HG02588 (cell line): ENCODE measurements at regions not wholly inside any gene's neighbourhood (a gene's known extent, or its start where the extent isn't known, plus 50 kb on each side); places are given as distances from the start of the nearest gene placed in this dataset.
"Not testable (repeated sequence)": the region's sequence is repeated elsewhere in the genome, so short reads cannot be mapped to it uniquely, and the experiment has no call there.

Source experiments
- ATAC-seq: cut with Tn5 transposase; IDR thresholded peaks from one replicate; pipeline ENCODE4 v1.9.1; 2021; ENCODE audit warnings: mild to moderate bottlenecking, moderate library complexity; ENCODE audit not compliant: unreplicated experiment

DNA sequence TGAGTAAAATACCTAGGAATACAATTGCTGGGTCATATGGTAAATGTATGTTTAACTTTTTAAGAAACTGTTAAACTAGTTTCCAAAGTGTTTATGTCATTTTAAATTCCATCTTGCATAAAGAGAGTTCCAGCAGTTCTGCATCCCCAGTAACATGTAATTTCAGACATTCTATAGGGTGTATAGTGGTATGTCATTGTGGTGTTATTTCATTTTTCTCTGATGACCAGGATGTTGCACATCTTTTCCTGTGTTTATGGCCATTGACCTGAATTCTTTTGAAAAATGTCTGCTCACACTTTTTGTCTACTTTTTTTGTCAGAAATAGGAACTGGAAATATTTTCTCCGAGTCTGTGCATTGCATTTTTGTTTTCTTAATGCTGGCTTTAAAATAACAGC is 128.9 kb downstream of the TMEM200A start:
- no peak for ATAC-seq

DNA sequence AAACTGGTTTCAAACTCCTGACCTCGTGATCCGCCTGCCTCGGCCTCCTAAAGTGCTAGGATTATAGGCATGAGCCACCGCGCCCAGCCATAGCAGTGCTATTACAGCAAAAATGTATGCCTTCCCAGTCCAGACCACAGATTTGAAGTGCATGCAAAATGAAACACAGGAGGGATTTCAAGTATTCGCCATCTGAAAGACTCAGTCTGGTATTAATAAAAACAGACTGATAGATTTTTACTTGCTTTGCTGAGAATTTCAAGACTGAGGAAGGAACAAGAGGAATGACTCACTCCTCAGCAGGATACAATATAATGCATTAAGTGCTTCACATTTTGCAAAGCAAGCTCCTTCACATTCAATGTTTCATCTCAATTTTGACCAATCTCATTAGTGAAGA is 134.9 kb downstream of the TMEM200A start:
- no peak for ATAC-seq

DNA sequence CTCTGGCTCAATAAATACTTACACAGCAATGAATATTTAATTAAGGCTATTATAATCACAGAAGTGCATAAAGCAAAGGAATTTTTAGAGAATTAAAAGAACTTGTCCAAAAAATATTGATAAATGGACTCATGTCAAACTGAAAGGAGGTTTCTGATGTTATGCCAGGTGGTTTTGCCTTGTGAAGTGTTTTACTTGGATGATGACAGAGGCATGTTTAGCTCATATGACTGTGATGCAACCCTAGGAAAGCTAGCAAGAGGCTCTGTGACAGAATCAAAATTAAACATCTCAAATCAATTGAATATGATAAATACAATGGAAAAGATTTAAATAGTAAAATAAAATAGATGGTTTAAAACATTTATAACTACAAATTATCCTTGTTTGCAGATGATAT is 137.3 kb downstream of the TMEM200A start:
- ATAC-seq: no peak

DNA sequence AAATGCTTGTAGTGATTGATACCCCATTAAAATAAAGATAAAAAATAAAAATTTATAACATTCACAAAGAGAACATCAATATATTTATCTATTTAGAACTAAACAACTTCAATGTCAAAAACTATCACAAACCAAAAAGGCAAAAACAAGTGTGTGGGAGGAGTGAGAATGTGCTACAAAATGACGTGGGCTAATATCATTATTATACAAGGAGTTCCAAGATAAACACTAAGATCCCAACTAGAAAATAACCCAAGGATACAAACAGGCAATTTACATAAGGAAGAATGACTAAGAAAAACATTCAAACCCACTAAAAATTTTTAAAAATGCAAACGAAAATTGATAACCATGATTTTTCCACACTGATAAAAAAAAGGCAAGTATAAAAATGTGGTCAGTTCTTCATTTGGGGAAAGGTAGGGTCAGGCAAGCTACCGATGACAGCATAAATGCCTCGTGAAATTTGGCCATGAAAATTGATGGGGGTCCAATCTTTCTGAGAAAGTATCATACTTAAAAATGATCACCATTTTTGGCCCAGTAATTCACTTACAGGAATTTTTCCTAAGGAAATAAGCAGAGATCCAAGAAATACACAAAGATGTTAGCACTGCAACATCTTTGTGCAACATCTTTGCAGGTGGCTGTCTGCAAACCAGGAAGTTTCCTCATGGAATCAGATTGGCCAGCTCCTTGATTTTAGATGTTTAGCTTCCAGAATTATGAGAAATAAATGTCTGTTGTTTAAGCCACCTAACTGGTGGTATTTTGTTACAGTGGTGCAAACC is 140.2 kb downstream of the TMEM200A start:
- no peak for ATAC-seq

DNA sequence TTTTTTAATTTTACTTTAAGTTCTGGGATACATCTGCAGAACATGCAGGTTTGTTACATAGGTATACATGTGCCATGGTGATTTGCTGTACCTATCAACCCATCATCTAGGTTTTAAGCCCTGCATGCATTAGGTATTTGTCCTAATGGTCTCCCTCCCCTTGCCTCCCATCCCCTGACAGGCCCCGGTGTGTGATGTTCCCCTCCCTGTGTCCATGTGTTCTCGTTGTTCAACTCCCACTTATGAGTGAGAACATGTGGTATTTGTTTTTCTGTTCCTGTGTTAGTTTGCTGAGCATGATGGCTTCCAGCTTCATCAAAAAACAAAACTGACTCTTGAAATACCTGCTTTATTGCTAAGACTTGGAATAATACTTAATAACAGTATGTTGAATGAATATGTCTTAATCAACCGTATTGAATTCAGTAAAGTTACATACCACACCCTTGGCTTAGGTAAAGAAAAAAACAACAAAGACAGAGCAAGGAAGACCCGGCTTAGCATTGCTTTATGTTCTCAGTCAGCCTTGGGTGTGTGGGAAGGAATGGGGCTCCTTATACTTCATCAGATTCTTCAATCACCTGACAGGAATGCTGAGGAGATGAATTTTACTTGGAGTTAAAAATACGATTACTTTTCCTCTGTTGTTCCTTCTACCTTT is 141.3 kb downstream of the TMEM200A start:
- not testable (repeated sequence) for ATAC-seq

DNA sequence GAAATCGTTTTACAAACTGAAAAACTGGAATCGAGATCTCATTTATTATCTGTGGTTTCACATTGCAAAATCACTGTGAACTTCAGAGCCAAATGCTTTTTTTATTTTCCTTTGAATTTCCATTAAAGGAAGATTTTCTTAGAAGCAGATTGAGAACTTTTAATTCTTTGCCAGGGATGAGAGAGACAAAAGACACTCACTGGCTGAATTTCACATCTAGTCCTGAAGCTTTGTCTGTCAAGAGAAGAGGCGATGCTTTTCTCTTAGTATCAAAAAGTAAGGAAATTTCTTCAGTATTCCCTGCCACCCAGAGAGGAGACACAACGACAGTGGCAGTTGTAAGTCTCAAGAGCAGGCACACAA is 141.8 kb downstream of the TMEM200A start:
- ATAC-seq: no peak

DNA sequence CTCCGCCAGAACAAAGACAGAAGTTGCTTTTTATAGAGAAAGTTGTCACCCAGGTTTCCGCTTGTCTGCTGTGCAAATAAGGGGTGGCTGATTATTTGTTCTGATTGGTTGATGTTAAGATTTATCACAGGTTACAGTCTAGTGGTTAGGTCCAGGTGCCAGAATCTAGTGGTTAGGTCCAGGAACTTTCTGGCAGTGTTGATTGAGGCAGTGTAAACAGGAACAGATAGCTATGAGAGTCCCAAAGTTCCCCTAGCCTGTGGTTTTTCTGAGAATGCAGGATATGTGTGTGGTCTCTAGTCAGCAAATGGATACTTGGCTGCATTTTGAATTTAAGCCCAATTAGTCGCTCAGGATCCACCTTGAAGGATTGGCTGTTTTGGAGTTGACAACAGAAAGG is 148.0 kb downstream of the TMEM200A start:
- no peak for ATAC-seq

DNA sequence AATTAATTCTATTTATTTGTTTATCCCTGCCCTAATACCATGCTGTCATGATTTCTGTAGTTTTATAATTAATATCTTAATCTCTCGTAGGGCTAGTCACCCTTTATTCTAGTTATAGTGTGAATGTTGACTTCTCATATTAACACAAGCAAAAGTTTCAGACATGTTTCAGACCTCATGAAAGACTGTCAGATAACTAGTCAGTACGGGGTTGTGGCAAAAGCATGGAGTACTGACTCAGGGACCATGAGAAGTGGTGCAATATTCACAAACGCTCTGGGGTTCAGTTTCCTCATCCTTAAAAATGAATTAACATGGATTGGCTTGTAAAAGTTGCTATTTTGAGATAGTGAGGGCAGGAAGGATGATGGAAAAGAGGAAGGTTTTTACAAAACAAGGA is 148.9 kb downstream of the TMEM200A start:
- no peak for ATAC-seq

DNA sequence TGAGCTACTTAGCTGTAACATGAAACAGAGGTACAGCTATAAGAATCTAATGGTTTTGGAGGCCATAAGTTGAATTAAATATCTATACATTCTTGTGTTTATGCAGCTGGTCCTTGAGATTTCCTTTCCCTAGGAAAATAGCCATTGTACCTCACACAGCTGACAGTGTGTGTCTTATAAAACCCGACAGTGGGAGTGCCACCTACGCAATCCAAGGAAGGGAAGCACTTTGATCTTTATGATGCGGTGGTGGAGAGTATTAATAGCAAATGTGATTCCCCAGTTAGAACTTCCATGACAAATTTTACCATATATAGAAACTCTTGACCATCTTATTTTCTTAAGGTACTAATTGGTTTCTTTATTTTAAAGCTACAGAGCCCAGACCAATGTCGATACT is 149.5 kb downstream of the TMEM200A start:
- no peak for ATAC-seq

DNA sequence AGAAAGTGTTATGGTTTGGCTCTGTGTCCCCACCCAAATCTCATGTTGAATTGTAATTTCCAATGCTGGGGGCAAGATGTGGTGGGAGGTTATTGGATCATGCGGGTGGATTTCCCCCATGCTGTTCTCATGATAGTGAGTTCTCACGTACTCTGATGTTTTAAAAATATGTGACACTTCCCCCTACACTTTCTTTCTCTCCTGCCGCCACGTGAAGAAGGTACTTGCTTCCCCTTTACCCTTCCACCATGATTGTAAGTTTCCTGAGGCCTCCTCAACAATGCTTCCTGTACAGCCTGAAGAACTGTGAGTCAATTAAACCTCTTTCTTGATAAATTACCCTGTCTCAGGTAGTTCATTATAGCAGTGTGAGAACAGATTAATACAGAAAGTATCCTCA is 150.8 kb downstream of the TMEM200A start:
- ATAC-seq: no peak

DNA sequence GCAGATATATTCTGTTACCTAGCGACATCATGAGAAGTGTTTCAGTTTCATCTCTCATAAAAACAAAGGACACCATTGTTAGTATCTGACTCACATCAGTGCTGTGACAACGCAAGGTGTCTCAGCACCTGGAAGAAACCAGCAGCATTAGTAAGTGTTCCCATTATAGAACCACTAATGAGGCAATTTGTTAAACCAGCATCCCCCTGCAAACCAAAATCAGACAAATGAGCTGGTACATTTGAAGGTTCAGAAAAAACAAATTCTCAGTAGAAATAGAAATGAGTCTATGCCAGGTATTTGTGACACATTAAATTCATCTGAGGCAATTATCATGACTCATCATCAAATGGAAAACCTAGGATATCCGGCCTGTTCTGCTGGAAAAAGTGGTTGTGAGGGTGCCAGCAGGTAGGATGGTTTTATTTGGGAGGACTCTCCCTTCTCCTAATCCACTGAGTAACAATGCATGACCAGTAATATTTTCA is 151.7 kb downstream of the TMEM200A start:
- peak; percentile 79 for ATAC-seq

DNA sequence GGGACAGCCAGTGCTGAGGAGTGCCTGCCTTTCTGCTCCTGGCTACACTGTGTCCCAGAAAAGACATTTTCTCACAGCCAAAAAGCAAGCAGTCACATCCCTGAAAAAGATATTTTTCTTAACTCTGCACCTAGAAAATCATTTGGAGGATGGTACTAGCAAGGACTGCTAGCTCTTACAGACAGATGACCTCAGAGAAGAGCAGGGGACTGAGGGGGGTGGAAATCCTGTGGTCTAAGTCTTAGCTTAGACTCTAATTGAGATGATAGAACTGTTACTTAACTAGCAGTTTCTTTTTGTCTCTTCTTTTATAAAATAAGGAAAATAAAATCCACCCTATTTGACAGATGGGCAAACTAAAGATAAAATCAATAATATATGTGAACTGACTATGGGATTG is 152.8 kb downstream of the TMEM200A start:
- ATAC-seq: no peak

DNA sequence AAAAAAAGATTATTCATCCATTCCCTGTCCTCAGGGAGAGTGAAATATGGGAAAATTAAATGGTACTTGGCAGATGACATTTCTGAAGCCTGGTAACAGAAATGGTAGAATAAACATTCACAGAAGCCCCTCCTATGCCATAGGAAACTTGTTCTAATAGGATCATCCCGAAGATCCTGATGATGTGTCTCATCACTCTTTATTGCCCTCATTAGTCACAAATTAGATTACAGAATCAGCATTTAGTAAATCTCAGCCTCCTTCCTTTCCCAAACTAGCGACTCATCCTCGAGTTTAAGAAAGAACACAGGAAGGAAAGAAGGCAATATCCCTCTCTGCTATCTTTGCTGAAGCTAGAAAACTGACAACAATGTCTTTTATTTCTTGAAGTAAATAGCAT is 154.4 kb downstream of the TMEM200A start:
- no peak for ATAC-seq

DNA sequence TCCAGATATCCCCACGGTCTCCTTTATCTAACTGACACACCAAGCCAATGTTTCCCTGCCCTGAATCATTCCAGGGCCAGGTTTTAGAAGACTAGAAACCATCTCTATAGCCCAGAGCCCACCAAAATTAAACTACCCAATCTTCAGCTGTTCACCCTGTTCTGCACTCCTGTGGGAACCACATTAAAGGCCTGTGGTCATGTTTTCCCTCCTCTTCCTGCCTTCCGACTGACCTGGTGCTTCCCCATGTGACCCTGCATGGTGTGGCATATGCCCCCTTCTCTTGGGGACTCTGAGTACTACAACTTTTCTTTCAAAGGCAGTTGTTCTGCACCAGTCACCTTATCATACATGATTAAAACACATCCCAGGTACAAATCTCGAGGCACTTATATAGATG is 155.0 kb downstream of the TMEM200A start:
- no peak for ATAC-seq

DNA sequence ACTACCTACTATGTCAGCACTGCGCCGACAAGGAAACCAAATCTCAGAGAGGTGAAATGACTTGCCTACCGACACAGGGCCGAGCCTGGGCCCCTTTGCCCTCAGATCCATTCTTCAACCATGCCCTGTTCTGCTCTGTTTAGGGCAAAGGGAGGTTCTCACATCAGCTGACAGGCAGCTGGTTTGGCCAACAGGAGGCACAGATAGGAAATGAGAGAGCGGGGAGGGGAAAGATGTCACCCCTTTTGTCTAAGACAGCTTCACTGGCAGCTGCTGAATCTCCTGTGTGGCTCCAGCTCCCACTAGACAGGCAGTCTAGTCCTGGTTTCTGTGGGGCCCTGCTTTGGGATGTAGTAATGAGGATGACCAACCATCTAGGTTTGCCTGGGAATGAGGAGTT is 158.7 kb downstream of the TMEM200A start:
- ATAC-seq: no peak

DNA sequence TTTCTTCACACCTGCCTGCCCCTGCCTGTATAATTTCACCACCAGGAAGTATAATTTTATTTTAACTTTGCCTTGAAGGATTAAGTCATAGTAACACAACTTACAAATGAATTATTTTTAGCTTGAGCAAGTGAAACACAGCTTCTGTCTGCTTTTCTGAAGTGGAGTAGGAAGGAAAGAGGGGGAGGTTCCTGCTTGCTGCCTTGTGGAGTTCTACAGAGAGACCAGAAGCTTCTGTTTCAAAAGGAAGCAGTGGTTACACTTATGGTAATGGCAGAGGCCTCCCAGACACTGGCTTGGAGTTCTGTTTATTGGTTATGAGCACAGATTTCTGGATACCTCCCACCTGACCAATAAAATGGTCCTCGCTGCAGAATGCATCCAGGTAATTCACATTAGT is 159.6 kb downstream of the TMEM200A start:
- ATAC-seq: peak; percentile 52

DNA sequence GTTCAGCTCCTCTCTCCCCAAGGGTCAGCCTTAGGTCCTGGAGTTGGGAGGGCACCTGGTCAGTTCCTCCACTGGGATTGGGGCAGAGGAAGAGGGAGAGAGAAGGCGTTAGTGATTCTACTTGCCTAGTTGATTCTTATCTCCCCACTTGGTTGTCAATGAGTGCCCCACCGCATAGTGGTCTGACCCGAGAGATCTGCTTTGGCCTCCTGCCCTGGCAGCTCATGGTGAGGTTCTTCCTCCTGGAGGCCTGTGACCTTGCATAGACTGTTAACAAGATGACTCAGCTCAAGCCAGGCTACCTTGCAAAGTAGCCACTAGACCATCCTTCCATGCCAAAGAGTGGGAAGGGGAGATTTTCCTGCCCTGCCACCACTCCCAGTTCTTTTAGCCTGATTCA is 160.6 kb downstream of the TMEM200A start:
- no peak for ATAC-seq

DNA sequence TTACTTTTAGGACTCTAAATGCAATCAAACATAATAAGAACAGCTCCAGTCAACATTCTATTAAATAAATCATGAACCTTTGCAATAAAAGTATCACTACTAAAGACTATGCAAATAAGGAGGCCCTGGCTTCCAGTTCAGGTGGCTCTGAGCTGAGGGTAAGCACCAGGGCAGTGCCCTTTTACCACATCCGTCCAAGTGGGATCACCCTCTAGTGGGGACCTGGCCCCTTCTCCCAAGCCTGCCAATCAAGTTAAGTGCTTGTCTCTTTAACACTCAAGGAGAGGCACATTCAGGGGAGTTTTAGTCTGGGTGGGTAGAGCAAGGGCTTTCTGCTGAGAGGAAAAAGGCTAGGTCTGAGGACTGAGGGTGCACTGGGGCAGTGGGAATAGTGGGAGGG is 161.4 kb downstream of the TMEM200A start:
- no peak for ATAC-seq

DNA sequence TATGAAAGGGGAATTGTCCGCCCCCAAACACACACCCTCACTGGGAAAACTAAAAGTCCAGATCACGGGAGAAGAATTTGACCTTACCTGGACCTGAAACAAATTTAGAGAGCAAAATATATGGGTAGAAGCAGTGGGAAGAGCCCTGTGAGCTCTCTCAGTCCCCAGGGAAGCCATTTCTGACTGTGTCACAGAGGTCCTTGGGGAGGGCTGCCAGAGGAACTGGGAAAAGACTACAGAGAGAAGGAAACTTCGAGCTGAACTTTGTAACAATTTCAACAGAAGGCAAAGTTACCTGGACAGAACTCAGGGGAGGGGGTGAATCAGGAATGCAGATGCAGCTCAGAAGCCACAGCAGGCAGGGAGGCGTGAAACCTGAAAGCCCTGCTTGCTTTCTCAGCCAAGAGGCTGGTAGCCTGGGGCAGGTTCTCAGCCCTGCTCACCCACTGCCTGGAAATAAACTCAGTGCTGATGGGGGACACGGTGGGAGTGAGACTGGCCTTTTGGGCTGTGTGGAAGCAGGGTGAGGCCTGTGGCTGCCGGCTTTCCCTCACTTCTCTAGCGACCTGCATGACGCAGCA is 163.8 kb downstream of the TMEM200A start:
- ATAC-seq: no peak

DNA sequence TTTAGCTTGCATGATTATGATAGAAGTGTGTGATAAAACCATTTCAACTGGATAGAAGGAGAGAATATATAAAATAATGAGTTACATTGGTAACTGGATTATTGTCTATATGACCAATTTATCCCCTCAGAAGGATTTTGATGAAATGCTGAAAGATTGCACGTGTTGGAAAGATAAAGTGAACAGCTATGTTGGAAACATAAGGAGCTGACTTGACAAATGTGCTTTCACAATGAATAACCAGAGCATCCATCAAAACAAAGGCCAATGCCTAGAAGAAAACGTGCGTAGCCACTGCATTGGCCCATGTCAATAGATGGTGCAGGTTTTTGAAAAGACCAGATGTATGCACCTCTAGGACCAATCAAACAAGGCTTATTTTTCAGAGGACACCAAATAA is 168.8 kb downstream of the TMEM200A start:
- no peak for ATAC-seq

DNA sequence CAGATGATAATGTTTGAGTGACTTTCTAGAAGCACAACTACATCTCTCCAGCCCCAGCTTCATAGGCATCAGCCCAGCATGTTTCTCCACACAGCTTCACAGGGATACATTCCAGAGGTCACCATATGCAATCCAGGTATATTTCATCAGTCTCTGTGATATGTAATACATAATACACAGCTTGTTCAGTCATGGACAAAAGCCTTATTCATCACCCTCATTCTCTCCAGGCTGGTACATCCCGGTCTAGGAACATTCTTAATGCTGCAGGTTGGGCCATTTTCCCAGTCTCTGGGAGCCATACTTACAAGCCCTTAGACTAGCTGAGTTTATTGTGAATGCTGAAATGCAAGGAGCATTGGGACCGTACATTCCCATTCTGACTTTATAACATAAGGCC is 169.4 kb downstream of the TMEM200A start:
- no peak for ATAC-seq

DNA sequence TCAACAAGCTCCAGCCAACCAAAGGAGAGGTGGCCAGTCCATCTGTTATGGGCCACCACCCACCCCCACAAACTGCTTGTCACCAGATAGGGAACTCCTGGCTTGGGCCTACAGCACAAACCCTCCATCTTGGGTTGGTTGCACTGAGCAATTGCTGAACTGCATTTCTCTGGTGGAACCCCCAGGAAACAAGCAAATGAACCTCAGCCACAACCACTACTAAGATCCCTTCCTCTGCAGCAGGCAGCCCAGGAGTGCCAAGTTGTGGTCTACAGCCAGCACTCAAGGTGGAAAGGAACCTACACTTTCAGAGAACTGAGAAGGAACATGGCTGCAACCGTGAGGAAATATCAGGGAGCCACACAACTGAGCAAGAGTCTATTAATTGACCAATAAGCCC is 171.6 kb downstream of the TMEM200A start:
- no peak for ATAC-seq
